Stimulated activated naive B cell treated with anti-CD40 and anti-IgM and Interleukin-4, amounts not matched to agents 10 μg/mL and 1 μg/mL and 100 μg/mL, for 72 hours (primary cell): ENCODE measurements at regions not wholly inside any gene's neighbourhood (a gene's known extent, or its start where the extent isn't known, plus 50 kb on each side); places are given as distances from the start of the nearest gene placed in this dataset.

ENCODE experiments used
- ATAC-seq, 2 donors: fragments of 150-1000 bp; cut with Tn5 transposase; replicated peaks; 2 replicates each; pipeline ENCODE4 v1.10.0; 2021; ENCODE audit warnings: moderate library complexity in 1 of 2
- DNase-seq: peaks from one replicate; pipeline ENCODE4 v3.0.0; 2021
- H3K27ac Mint-ChIP-seq: one replicate; pipeline ENCODE4 v1.8.0; 2022; ENCODE audit warnings: mild to moderate bottlenecking, mixed read lengths
- H3K27me3 Mint-ChIP-seq, 2 donors: one replicate each; pipeline ENCODE4 v1.8.0; 2022; ENCODE audit warnings: mixed read lengths in 2 of 2
- H3K36me3 Mint-ChIP-seq, 2 donors: one replicate each; pipeline ENCODE4 v1.8.0; 2022; ENCODE audit warnings: mixed read lengths in 2 of 2, mild to moderate bottlenecking in 1 of 2
- H3K4me1 Mint-ChIP-seq, 2 donors: one replicate each; pipeline ENCODE4 v1.8.0; 2022; ENCODE audit warnings: mixed read lengths in 2 of 2, mild to moderate bottlenecking in 1 of 2
- H3K4me3 Mint-ChIP-seq, 2 donors: one replicate each; pipeline ENCODE4 v1.8.0; 2022; ENCODE audit warnings: mild to moderate bottlenecking in 2 of 2, mixed read lengths in 2 of 2, moderate library complexity in 1 of 2
- H3K9me3 Mint-ChIP-seq, 2 donors: one replicate each; pipeline ENCODE4 v1.8.0; 2022; ENCODE audit warnings: mixed read lengths in 2 of 2, mild to moderate bottlenecking in 1 of 2

DNA sequence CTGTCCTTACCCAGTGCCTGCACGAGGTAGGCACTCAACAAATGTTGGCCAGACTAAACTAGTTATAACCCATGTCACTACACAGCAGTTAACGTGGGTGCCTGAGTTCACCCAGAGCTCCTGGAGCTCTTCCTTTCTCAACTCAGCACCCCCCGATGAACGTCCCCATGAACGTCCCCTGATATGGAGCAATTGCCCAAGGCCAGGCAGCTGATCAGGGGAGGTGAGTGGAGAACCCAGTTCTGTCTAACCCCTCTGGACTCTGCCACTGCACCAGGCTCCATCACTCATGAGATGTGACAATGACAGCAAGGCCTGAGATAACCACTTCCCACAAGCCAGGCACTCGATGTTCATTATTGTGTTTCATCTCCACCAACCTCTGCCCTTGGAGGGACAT lies 199.0 kb downstream of the BCL11B start:
- ATAC-seq, result no peak
- H3K4me3 Mint-ChIP-seq, result no peak overlapping the region

GRCh38 chr14:99073431-99073830 lies 198.6 kb downstream of the BCL11B start:
- no peak overlapping the region for H3K27ac Mint-ChIP-seq
- ATAC-seq, result no peak

More for the DNA sequence above, 199.0 kb downstream of the BCL11B start:
- no peaks in the 10 kb centered on the region for H3K4me1 Mint-ChIP-seq
- H3K27ac Mint-ChIP-seq, result no peak overlapping the region
- H3K9me3 Mint-ChIP-seq, result peaks cover 9 to 14% of the 10 kb centered on the region in 2 donors
- no peaks in the 10 kb centered on the region for H3K27me3 Mint-ChIP-seq
- H3K36me3 Mint-ChIP-seq, result peaks cover 0 to 2% of the 10 kb centered on the region in 2 donors
- no peak for DNase-seq

DNA sequence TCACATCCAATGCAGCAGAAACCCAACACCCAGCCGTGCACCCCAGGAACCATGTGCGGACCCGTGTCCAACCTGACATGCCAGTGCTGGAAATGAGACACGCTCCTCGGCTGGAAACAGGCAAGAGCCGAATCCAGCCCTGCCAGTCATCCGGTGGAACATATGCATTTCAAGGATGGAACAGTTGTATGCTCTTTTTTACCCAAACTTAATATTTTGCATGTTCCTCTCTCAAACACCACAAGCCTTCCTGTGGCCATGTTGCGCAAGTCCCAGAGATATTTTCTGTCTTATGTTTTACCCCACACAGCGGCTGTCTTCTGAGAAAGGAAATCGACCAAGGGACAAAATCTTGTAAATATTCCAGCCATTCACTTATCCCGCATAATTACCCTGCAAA lies 196.9 kb downstream of the BCL11B start:
- no peak for DNase-seq
- Mint-ChIP-seq H3K4me3 (no peak overlapping the region), H3K9me3 (peaks cover 9 to 14% of the 10 kb centered on the region in 2 donors), H3K36me3 (peaks cover 0 to 2% of the 10 kb centered on the region in 2 donors), H3K27ac (no peak overlapping the region), H3K4me1 (no peaks in the 10 kb centered on the region), H3K27me3 (no peaks in the 10 kb centered on the region)
- ATAC-seq, result no peak

More at GRCh38 chr14:99073431-99073830, 198.6 kb downstream of the BCL11B start:
- Mint-ChIP-seq H3K4me3 (no peak overlapping the region), H3K4me1 (no peaks in the 10 kb centered on the region), H3K36me3 (peaks cover 0 to 2% of the 10 kb centered on the region in 2 donors), H3K27me3 (no peaks in the 10 kb centered on the region), H3K9me3 (peaks cover 9 to 14% of the 10 kb centered on the region in 2 donors)
- no peak for DNase-seq

DNA sequence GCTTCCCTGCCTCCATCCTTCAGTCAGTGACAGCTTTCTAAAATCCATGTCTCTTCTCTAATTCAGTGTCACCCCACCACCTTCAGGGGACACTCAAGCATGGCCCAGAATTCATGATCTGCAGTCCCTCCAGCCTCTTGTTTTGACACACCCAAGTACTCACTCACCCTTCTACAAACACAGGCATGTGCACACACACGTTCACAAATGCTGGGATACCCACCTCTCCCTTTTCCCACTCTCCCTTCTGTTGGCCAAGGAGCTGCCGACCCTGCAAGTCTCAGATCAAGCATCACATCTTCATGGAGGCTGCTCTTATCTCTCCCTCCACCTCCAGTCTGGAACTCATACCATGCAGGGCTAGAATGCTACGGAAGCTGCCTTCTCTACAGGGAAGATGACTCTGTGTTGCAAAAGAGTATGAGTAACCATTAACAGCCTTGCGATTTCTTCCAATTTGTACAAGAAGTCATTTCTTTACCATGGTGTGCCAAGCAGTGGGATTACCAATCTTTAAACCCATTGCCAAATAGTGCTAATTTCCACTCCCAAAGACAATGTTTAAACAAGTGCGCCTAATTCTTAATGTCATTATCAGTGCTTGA lies 196.1 kb downstream of the BCL11B start:
- Mint-ChIP-seq H3K4me1 (no peaks in the 10 kb centered on the region), H3K4me3 (no peak overlapping the region), H3K9me3 (peaks cover 8 to 15% of the 10 kb centered on the region in 2 donors), H3K27me3 (no peaks in the 10 kb centered on the region), H3K36me3 (peaks cover 0 to under 1% of the 10 kb centered on the region in 2 donors), H3K27ac (no peak overlapping the region)
- no peak for ATAC-seq
- DNase-seq, result no peak

- DNase-seq, result no peak
- Mint-ChIP-seq H3K36me3 (no peaks in the 10 kb centered on the region), H3K9me3 (peaks cover 8 to 10% of the 10 kb centered on the region in 2 donors), H3K27ac (no peak overlapping the region), H3K4me3 (no peak overlapping the region), H3K27me3 (no peaks in the 10 kb centered on the region), H3K4me1 (no peaks in the 10 kb centered on the region)
- ATAC-seq, result no peak
Measured at GRCh38 chr14:99077076-99077843, 194.7 kb downstream of the BCL11B start.

- Mint-ChIP-seq H3K27ac (no peak overlapping the region), H3K4me1 (no peaks in the 10 kb centered on the region), H3K36me3 (no peaks in the 10 kb centered on the region), H3K4me3 (no peak overlapping the region), H3K27me3 (no peaks in the 10 kb centered on the region), H3K9me3 (peaks cover 9% of the 10 kb centered on the region in 2 donors)
- no peak for ATAC-seq
- no peak for DNase-seq
Measured at GRCh38 chr14:99077844-99078236, 194.2 kb downstream of the BCL11B start.

GRCh38 chr14:99078426-99078825 lies 193.6 kb downstream of the BCL11B start:
- H3K9me3 Mint-ChIP-seq, result peaks cover 10 to 11% of the 10 kb centered on the region in 2 donors

DNA sequence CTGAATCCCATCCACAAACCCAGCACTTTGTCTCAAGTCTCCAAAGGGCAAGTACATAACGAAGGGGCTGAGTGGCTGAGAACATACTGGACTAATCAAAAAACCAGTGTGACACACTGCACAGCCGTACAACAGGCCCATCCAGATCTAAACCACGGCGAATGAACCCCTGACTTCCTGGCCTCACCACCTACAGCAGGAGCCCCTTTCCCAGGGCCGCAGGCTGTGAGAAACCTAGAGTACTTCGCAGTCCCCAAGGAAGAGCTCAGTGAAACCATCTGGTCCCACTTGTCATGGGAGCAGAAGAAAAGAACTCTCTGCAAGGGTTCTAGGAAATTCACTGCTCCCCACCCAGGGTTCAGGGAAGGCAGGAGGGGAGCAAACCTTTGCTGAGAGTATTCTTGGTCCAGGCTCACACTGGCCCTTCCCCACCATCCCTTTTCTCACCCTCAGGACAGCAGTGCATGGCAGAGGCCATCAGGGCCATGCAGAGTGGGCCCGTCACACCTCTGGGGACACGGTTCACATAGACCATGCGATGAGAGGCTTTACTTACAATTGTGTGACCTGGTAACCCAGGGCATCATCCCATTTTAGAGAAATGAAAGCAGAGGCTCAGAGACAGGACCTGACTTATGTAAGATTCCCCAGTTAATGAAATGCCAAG lies 192.8 kb downstream of the BCL11B start:
- H3K4me1 Mint-ChIP-seq, result no peaks in the 10 kb centered on the region
- no peak for DNase-seq
- H3K27me3 Mint-ChIP-seq, result no peaks in the 10 kb centered on the region
- no peak overlapping the region for H3K4me3 Mint-ChIP-seq
- no peak for ATAC-seq
- no peaks in the 10 kb centered on the region for H3K36me3 Mint-ChIP-seq
- peaks cover 10 to 13% of the 10 kb centered on the region in 2 donors for H3K9me3 Mint-ChIP-seq
- H3K27ac Mint-ChIP-seq, result no peak overlapping the region

More at GRCh38 chr14:99078426-99078825, 193.6 kb downstream of the BCL11B start:
- no peaks in the 10 kb centered on the region for H3K27me3 Mint-ChIP-seq
- DNase-seq, result no peak
- no peak for ATAC-seq
- H3K4me1 Mint-ChIP-seq, result no peaks in the 10 kb centered on the region
- H3K27ac Mint-ChIP-seq, result no peak overlapping the region
- no peak overlapping the region for H3K4me3 Mint-ChIP-seq
- H3K36me3 Mint-ChIP-seq, result no peaks in the 10 kb centered on the region

DNA sequence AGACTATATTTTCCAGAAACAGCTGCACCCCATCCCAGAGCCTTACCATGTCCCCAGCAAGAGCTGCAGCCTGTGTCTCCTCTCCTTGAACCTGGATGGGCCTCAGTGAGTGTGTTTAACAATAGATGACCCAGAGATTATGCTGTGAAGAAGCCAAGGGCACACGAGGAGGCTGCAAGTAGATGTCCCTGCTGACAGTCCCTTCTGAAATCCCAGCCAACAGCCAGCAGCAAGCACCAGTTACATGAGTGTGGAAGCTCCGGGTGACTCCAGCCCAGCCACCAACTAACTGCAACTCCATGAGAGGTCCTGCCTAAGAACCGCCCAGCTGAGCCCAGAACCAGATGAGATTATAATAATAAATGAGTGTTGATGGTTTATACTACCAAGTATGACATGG lies 191.7 kb downstream of the BCL11B start:
- Mint-ChIP-seq H3K36me3 (no peaks in the 10 kb centered on the region), H3K9me3 (peaks cover 10 to 15% of the 10 kb centered on the region in 2 donors), H3K4me3 (no peak overlapping the region), H3K27ac (no peak overlapping the region), H3K27me3 (no peaks in the 10 kb centered on the region), H3K4me1 (no peaks in the 10 kb centered on the region)
- ATAC-seq, result no peak
- DNase-seq, result no peak

GRCh38 chr14:99081156-99081765 lies 190.7 kb downstream of the BCL11B start:
- ATAC-seq (no peak), DNase-seq (no peak)
- H3K27ac Mint-ChIP-seq, result no peak overlapping the region
- H3K4me3 Mint-ChIP-seq, result no peak overlapping the region
- no peaks in the 10 kb centered on the region for H3K36me3 Mint-ChIP-seq
- peaks cover 10 to 12% of the 10 kb centered on the region in 2 donors for H3K9me3 Mint-ChIP-seq
- no peaks in the 10 kb centered on the region for H3K4me1 Mint-ChIP-seq
- H3K27me3 Mint-ChIP-seq, result no peaks in the 10 kb centered on the region

DNA sequence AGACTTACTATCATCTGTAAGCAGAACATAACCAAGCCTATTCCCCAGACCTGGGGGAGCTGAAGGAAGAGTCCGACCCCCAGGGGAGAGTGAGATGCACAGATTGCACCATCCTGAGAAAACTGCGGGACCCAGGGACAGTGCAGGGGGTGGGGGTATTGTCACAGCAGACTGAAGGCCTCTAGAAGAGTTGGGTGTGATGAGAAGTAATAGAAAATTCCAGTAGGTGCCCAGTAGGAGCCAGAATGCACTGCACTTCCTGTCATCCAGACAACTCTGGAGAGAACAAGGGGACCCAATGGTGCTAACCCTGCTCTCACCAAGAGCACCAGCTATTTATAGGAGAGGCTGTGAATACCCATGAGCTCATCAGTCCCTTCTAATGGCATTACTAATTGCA lies 190.1 kb downstream of the BCL11B start:
- DNase-seq (no peak), ATAC-seq (no peak)
- Mint-ChIP-seq H3K27ac (no peak overlapping the region), H3K4me3 (no peak overlapping the region), H3K36me3 (no peaks in the 10 kb centered on the region), H3K27me3 (no peaks in the 10 kb centered on the region), H3K9me3 (peaks cover 10 to 12% of the 10 kb centered on the region in 2 donors), H3K4me1 (no peaks in the 10 kb centered on the region)

GRCh38 chr14:99093532-99094517 lies 178.2 kb downstream of the BCL11B start:
- Mint-ChIP-seq H3K4me1 (no peaks in the 10 kb centered on the region), H3K36me3 (no peaks in the 10 kb centered on the region), H3K27ac (no peak overlapping the region), H3K27me3 (no peaks in the 10 kb centered on the region), H3K9me3 (peaks cover 1 to 14% of the 10 kb centered on the region in 2 donors), H3K4me3 (no peak overlapping the region)
- DNase-seq (no peak), ATAC-seq (no peak)

- DNase-seq, result no peak
- Mint-ChIP-seq H3K27ac (no peak overlapping the region), H3K4me3 (no peak overlapping the region), H3K4me1 (no peaks in the 10 kb centered on the region), H3K27me3 (no peaks in the 10 kb centered on the region), H3K36me3 (no peaks in the 10 kb centered on the region), H3K9me3 (peaks cover 1 to 14% of the 10 kb centered on the region in 2 donors)
- ATAC-seq, result no peak
Measured at GRCh38 chr14:99094901-99095300, 177.1 kb downstream of the BCL11B start.
